GM23248 (cell line): ENCODE measurements at regions not wholly inside any gene's neighbourhood (a gene's known extent, or its start where the extent isn't known, plus 50 kb on each side); places are given as distances from the start of the nearest gene placed in this dataset.

ENCODE experiments used
- DNase-seq: peaks from one replicate; pipeline ENCODE4 v3.0.0-alpha.2; 2015
- H2AFZ ChIP-seq: fragments of 200-600 bp; sonication (generic); 2 replicates; pipeline ENCODE4 v1.6.1; 2016; ENCODE audit warnings: antibody characterized with exemption
- H3F3A ChIP-seq: fragments of 200-600 bp; sonication (generic); 2 replicates; pipeline ENCODE4 v1.6.1; 2016; ENCODE audit warnings: mild to moderate bottlenecking, antibody characterized with exemption, mixed run types; ENCODE audit not compliant: insufficient read depth
- H3K27ac ChIP-seq: fragments of 200-600 bp; sonication (generic); 2 replicates; pipeline ENCODE4 v1.5.1; 2016; ENCODE audit warnings: mild to moderate bottlenecking
- H3K27me3 ChIP-seq: fragments of 200-600 bp; sonication (generic); replicated peaks from 2 replicates; pipeline ENCODE4 v1.6.1; 2016; ENCODE audit warnings: mild to moderate bottlenecking; ENCODE audit not compliant: insufficient read depth
- H3K36me3 ChIP-seq: fragments of 200-600 bp; sonication (generic); 2 replicates; pipeline ENCODE4 v1.6.1; 2016; ENCODE audit warnings: low read depth, mild to moderate bottlenecking
- H3K4me1 ChIP-seq: fragments of 200-600 bp; sonication (generic); 2 replicates; pipeline ENCODE4 v1.6.1; 2016; ENCODE audit warnings: mild to moderate bottlenecking; ENCODE audit not compliant: insufficient read depth
- H3K4me2 ChIP-seq: fragments of 200-600 bp; sonication (generic); one replicate; pipeline ENCODE4 v1.6.1; 2016; ENCODE audit warnings: mild to moderate bottlenecking; ENCODE audit not compliant: unreplicated experiment
- H3K4me3 ChIP-seq: fragments of 200-600 bp; sonication (generic); 2 replicates; pipeline ENCODE4 v1.5.1; 2016; ENCODE audit warnings: mild to moderate bottlenecking
- H3K79me2 ChIP-seq: fragments of 200-600 bp; sonication (generic); 2 replicates; pipeline ENCODE4 v1.6.1; 2016; ENCODE audit warnings: mild to moderate bottlenecking; ENCODE audit not compliant: insufficient read depth
- H3K9ac ChIP-seq: fragments of 200-600 bp; sonication (generic); 2 replicates; pipeline ENCODE4 v1.6.1; 2016; ENCODE audit warnings: mild to moderate bottlenecking
- H3K9me2 ChIP-seq: fragments of 200-600 bp; sonication (generic); 2 replicates; pipeline ENCODE4 v1.6.1; 2016; ENCODE audit warnings: mixed run types, mild to moderate bottlenecking, moderate library complexity; ENCODE audit not compliant: insufficient read depth
- H3K9me3 ChIP-seq: fragments of 200-600 bp; sonication (generic); one replicate; pipeline ENCODE4 v1.6.1; 2017; ENCODE audit warnings: low read depth
- H4K20me1 ChIP-seq: fragments of 200-600 bp; sonication (generic); 2 replicates; pipeline ENCODE4 v1.6.0; 2016; ENCODE audit not compliant: insufficient read depth
- EZH2 ChIP-seq: fragments of 200-600 bp; sonication (generic); IDR thresholded peaks from 2 replicates; pipeline ENCODE4 v1.6.1; 2018; ENCODE audit warnings: antibody characterized with exemption, mild to moderate bottlenecking; ENCODE audit not compliant: insufficient read depth, poor library complexity, severe bottlenecking
- EZH2phosphoT487 ChIP-seq: fragments of 200-600 bp; sonication (generic); IDR thresholded peaks from 2 replicates; pipeline ENCODE4 v1.6.1; 2018; ENCODE audit warnings: antibody characterized with exemption, moderate library complexity, mild to moderate bottlenecking, low read depth; ENCODE audit not compliant: insufficient read depth
- WGBS, 2 experiments: methylation state at CpG; one replicate each; pipeline ENCODE4 v1.1.6; 2015 to 2017; ENCODE audit warnings: low lambda C conversion rate in 2 of 2, low coverage in 1 of 2; ENCODE audit errors: missing lambda C conversion rate in 2 of 2; 5-methylcytosine and 5-hydroxymethylcytosine counted together
- in situ Hi-C: fragments of 300-500 bp; cut with MboI; formaldehyde crosslinking; loops from 2 replicates; pipeline ENCODE4 v1.15.0; 2020

GRCh38 chr14:48553443-48553842 lies 878.0 kb upstream of the MDGA2 start:
- no peak overlapping the region for H2AFZ ChIP-seq
- H3K4me2 ChIP-seq = no peak overlapping the region
- H3K9ac ChIP-seq = no peak overlapping the region
- no peaks in the 10 kb centered on the region for H3K9me3 ChIP-seq
- TF ChIP-seq EZH2phosphoT487 = no peak
- TF ChIP-seq EZH2 = no peak
- no peaks in the 10 kb centered on the region for H3K9me2 ChIP-seq
- no peaks in the 10 kb centered on the region for H3F3A ChIP-seq
- H3K4me1 ChIP-seq = no peaks in the 10 kb centered on the region
- no peak for DNase-seq
- H3K27ac ChIP-seq = no peak overlapping the region
- H3K4me3 ChIP-seq = no peak overlapping the region
- no peaks in the 10 kb centered on the region for H4K20me1 ChIP-seq
- H3K36me3 ChIP-seq = no peaks in the 10 kb centered on the region
- H3K79me2 ChIP-seq = no peaks in the 10 kb centered on the region
- H3K27me3 ChIP-seq = no peaks in the 10 kb centered on the region
- in situ Hi-C loops = no loop called here

- WGBS, 2 experiments = 16 to 17% methylated on average over 4 of the region's 4 CpGs
- no peak overlapping the region for H3K4me3 ChIP-seq
These were observed 871.6 kb upstream of the MDGA2 start for GRCh38 chr14:48546996-48547395.

GRCh38 chr14:48537600-48537999 lies 862.2 kb upstream of the MDGA2 start:
- Histone ChIP-seq H3K9me3 (no peaks in the 10 kb centered on the region), H3K4me2 (no peak overlapping the region), H3F3A (no peaks in the 10 kb centered on the region), H3K27me3 (no peaks in the 10 kb centered on the region), H3K27ac (no peak overlapping the region), H3K9me2 (no peaks in the 10 kb centered on the region), H3K4me3 (no peak overlapping the region), H3K36me3 (no peaks in the 10 kb centered on the region), H3K79me2 (no peaks in the 10 kb centered on the region), H3K9ac (no peak overlapping the region), H2AFZ (no peak overlapping the region), H4K20me1 (no peaks in the 10 kb centered on the region), H3K4me1 (no peaks in the 10 kb centered on the region)
- TF ChIP-seq EZH2 (no peak), EZH2phosphoT487 (no peak)
- DNase-seq = no peak
- in situ Hi-C loops = no loop called here

More at GRCh38 chr14:48546996-48547395, 871.6 kb upstream of the MDGA2 start:
- H4K20me1 ChIP-seq = no peaks in the 10 kb centered on the region
- H2AFZ ChIP-seq = no peak overlapping the region
- no peak overlapping the region for H3K27ac ChIP-seq
- H3K9ac ChIP-seq = no peak overlapping the region
- no peak overlapping the region for H3K4me2 ChIP-seq
- H3F3A ChIP-seq = no peaks in the 10 kb centered on the region
- TF ChIP-seq EZH2 (no peak), EZH2phosphoT487 (no peak)
- no peaks in the 10 kb centered on the region for H3K9me3 ChIP-seq
- H3K79me2 ChIP-seq = no peaks in the 10 kb centered on the region
- no peak for DNase-seq
- in situ Hi-C loops = no loop called here
- no peaks in the 10 kb centered on the region for H3K36me3 ChIP-seq
- H3K4me1 ChIP-seq = no peaks in the 10 kb centered on the region
- H3K27me3 ChIP-seq = no peaks in the 10 kb centered on the region
- H3K9me2 ChIP-seq = no peaks in the 10 kb centered on the region

- Histone ChIP-seq H3K9ac (no peak overlapping the region), H3K9me3 (no peaks in the 10 kb centered on the region)
- WGBS, 2 experiments = 23 to 33% methylated on average over 3 of the region's 3 CpGs
These were observed 860.9 kb upstream of the MDGA2 start for GRCh38 chr14:48536318-48536717.

GRCh38 chr14:48527832-48528231 lies 852.4 kb upstream of the MDGA2 start:
- WGBS, 2 experiments = 0 to 11% methylated on average over 2 of the region's 2 CpGs
- H3K79me2 ChIP-seq = no peaks in the 10 kb centered on the region
- TF ChIP-seq EZH2 (no peak), EZH2phosphoT487 (no peak)

More at GRCh38 chr14:48536318-48536717, 860.9 kb upstream of the MDGA2 start:
- no peaks in the 10 kb centered on the region for H3K4me1 ChIP-seq
- H3F3A ChIP-seq = no peaks in the 10 kb centered on the region
- no peak for DNase-seq
- no peak overlapping the region for H2AFZ ChIP-seq
- H3K4me2 ChIP-seq = no peak overlapping the region
- in situ Hi-C loops = no loop called here
- no peaks in the 10 kb centered on the region for H3K27me3 ChIP-seq
- no peak overlapping the region for H3K27ac ChIP-seq
- no peaks in the 10 kb centered on the region for H4K20me1 ChIP-seq
- no peak overlapping the region for H3K4me3 ChIP-seq
- H3K36me3 ChIP-seq = no peaks in the 10 kb centered on the region
- H3K9me2 ChIP-seq = no peaks in the 10 kb centered on the region
- no peaks in the 10 kb centered on the region for H3K79me2 ChIP-seq
- TF ChIP-seq EZH2 (no peak), EZH2phosphoT487 (no peak)

More at GRCh38 chr14:48527832-48528231, 852.4 kb upstream of the MDGA2 start:
- Histone ChIP-seq H3K9ac (no peak overlapping the region), H3K4me3 (no peak overlapping the region), H3K4me2 (no peak overlapping the region), H3K4me1 (no peaks in the 10 kb centered on the region), H3K36me3 (no peaks in the 10 kb centered on the region), H3K27ac (no peak overlapping the region), H4K20me1 (no peaks in the 10 kb centered on the region), H3K9me2 (no peaks in the 10 kb centered on the region), H2AFZ (no peak overlapping the region), H3F3A (no peaks in the 10 kb centered on the region), H3K9me3 (no peaks in the 10 kb centered on the region), H3K27me3 (no peaks in the 10 kb centered on the region)
- DNase-seq = no peak
- in situ Hi-C loops = no loop called here
